ENCODE measurements at regions not wholly inside any gene's neighbourhood (a gene's known extent, or its start where the extent isn't known, plus 50 kb on each side); places are given as distances from the start of the nearest gene placed in this dataset.

DNA sequence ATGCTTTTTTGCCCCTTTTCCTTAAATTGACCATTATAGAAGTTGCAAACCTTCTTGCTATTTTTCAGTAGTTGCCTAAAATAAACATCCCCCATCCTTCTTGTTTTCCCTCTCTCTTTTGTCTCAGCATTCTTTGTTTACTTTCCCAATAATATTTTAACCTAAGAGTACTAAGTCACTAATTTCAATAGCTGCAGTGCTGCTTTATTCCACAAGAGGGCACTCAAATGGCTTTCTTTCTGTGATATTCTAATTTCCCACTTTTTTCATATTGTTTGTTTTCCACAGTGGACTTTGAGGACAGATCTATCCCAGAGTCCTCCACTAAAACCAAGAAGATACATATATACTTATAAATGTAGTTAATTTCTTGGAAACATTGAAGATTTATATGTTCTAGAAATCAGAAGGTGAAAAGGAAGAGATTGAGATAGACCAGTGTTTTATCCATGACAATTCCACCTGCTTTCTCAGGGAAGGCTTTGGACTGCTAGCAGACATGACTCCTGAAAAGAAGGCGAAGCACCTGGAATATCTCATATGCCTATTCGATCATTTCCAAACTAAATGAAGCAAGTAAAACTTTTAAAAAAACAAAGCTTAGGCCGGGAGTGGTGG lies 104.8 kb upstream of the GRIK1 start (continued):
- TF ChIP-seq, protein P1, sequence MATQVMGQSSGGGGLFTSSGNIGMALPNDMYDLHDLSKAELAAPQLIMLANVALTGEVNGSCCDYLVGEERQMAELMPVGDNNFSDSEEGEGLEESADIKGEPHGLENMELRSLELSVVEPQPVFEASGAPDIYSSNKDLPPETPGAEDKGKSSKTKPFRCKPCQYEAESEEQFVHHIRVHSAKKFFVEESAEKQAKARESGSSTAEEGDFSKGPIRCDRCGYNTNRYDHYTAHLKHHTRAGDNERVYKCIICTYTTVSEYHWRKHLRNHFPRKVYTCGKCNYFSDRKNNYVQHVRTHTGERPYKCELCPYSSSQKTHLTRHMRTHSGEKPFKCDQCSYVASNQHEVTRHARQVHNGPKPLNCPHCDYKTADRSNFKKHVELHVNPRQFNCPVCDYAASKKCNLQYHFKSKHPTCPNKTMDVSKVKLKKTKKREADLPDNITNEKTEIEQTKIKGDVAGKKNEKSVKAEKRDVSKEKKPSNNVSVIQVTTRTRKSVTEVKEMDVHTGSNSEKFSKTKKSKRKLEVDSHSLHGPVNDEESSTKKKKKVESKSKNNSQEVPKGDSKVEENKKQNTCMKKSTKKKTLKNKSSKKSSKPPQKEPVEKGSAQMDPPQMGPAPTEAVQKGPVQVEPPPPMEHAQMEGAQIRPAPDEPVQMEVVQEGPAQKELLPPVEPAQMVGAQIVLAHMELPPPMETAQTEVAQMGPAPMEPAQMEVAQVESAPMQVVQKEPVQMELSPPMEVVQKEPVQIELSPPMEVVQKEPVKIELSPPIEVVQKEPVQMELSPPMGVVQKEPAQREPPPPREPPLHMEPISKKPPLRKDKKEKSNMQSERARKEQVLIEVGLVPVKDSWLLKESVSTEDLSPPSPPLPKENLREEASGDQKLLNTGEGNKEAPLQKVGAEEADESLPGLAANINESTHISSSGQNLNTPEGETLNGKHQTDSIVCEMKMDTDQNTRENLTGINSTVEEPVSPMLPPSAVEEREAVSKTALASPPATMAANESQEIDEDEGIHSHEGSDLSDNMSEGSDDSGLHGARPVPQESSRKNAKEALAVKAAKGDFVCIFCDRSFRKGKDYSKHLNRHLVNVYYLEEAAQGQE (IDR thresholded peaks at IDR 0.05; ENCODE audit: borderline replicate concordance) = peak; percentile 44; the same call in 1 of the 2 replicates
- TF ChIP-seq, protein P1 (CRISPR knock-in tag; IDR thresholded peaks at IDR 0.05; ENCODE audit: low read depth) = no peak
- no peak for TF ChIP-seq ELF1 (tag; IDR thresholded peaks at IDR 0.05)
- no peak for TF ChIP-seq NCOR1 (IDR thresholded peaks at IDR 0.05)
- no peak for TF ChIP-seq DIDO1 (tag; IDR thresholded peaks at IDR 0.05; ENCODE audit: low read depth)
- 0 out of 4 replicates have a peak, but pooled peaks of 1 of the 2 experiments have one; percentile 33 for TF ChIP-seq FOXA3 (CRISPR knock-in tag; conservative IDR thresholded peaks at IDR 0.05 in 1 of 2, IDR thresholded peaks at IDR 0.05 in 1 of 2)
- TF ChIP-seq, protein P2, sequence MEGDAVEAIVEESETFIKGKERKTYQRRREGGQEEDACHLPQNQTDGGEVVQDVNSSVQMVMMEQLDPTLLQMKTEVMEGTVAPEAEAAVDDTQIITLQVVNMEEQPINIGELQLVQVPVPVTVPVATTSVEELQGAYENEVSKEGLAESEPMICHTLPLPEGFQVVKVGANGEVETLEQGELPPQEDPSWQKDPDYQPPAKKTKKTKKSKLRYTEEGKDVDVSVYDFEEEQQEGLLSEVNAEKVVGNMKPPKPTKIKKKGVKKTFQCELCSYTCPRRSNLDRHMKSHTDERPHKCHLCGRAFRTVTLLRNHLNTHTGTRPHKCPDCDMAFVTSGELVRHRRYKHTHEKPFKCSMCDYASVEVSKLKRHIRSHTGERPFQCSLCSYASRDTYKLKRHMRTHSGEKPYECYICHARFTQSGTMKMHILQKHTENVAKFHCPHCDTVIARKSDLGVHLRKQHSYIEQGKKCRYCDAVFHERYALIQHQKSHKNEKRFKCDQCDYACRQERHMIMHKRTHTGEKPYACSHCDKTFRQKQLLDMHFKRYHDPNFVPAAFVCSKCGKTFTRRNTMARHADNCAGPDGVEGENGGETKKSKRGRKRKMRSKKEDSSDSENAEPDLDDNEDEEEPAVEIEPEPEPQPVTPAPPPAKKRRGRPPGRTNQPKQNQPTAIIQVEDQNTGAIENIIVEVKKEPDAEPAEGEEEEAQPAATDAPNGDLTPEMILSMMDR (IDR thresholded peaks at IDR 0.05 in 2 of 3, conservative IDR thresholded peaks at IDR 0.05 in 1 of 3; ENCODE audit: insufficient read depth in 2 of 3, low read depth in 1 of 3, low read length in 3 of 3) = peak; percentile 48 to 83 (median 70); a peak in 5 of 6 replicates
- TF ChIP-seq, protein P3, sequence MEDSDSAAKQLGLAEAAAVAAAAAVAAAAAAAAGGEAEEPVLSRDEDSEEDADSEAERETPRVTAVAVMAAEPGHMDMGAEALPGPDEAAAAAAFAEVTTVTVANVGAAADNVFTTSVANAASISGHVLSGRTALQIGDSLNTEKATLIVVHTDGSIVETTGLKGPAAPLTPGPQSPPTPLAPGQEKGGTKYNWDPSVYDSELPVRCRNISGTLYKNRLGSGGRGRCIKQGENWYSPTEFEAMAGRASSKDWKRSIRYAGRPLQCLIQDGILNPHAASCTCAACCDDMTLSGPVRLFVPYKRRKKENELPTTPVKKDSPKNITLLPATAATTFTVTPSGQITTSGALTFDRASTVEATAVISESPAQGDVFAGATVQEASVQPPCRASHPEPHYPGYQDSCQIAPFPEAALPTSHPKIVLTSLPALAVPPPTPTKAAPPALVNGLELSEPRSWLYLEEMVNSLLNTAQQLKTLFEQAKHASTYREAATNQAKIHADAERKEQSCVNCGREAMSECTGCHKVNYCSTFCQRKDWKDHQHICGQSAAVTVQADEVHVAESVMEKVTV (CRISPR knock-in tag; IDR thresholded peaks at IDR 0.05) = 0 out of 2 replicates have a peak, but pooled peaks have one; percentile 7

All from K562 (cell line).